CD4-positive, alpha-beta T cell treated with Interleukin-21 for 1 hour (primary cell): ENCODE measurements at regions not wholly inside any gene's neighbourhood (a gene's known extent, or its start where the extent isn't known, plus 50 kb on each side); places are given as distances from the start of the nearest gene placed in this dataset.
A peak's percentile ranks its signal among the peaks of the same experiment; 100 is the strongest.
"Not testable (repeated sequence)": the region's sequence is repeated elsewhere in the genome, so short reads cannot be mapped to it uniquely, and the experiment has no call there.

Experiments
- DNase-seq: peaks from one replicate; pipeline ENCODE4 v3.0.0-alpha.2; 2020

DNA sequence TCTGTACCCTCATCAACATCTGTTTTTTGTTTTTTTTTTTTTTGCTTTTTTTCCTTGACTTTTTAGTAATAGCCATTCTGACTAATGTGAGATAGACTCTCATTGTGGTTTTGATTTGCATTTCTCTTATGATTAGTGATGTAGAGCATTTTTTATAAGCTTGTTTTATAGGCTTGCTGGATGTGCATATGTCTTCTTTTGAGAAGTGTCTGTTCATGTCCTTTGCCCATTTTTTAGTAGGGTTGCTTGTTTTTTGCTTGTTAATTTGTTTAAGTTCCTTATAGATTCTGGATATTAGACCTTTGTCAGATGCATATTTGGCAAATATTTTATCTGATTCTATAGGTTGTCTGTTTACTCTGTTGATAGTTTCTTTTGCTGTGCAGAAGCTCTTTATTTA lies 53.5 kb upstream of the FAR1 start:
- DNase-seq, result not testable (repeated sequence)

DNA sequence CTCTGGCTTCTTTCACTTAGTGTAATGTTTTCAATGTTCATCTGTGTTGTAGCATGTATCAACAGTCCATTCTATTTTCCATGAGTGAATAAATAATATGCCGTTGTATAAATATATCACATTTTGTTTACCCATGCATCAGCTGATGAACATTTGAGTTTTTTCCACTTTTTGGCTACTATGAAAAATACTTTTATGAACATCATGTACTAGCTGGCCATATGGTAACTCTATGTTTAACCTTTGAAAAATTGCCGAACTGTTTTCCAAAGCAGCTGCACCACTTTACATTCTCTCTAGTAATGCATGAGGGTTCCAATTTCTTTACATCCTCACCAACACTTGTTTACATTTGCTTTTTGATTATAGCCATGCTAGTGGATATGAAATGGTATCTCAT lies 59.8 kb upstream of the FAR1 start:
- DNase-seq, result no peak

DNA sequence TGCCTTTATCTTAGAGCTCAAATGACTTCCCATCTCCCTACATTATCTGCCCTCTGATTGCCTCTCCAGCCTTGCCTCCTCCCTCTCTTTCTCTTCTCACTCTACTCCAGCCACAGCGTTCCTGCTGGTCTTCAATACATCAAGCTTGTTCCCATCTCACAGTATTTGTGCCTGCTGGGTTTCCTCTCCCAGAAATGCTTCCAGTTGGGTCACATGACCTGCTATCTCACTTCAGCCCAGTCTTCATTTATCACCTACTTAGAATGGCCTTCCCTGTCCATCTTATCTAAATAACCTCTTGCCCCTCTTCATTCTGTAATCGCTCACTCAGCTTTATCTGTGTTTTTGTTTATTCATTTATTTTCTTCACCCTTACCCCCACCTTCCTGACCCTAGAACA lies 61.8 kb upstream of the FAR1 start:
- DNase-seq, result no peak

- DNase-seq, result no peak
Measured at GRCh38 chr11:13603661-13604060, 64.8 kb upstream of the FAR1 start.

- no peak for DNase-seq
Measured at GRCh38 chr11:13602844-13603243, 65.6 kb upstream of the FAR1 start.

DNA sequence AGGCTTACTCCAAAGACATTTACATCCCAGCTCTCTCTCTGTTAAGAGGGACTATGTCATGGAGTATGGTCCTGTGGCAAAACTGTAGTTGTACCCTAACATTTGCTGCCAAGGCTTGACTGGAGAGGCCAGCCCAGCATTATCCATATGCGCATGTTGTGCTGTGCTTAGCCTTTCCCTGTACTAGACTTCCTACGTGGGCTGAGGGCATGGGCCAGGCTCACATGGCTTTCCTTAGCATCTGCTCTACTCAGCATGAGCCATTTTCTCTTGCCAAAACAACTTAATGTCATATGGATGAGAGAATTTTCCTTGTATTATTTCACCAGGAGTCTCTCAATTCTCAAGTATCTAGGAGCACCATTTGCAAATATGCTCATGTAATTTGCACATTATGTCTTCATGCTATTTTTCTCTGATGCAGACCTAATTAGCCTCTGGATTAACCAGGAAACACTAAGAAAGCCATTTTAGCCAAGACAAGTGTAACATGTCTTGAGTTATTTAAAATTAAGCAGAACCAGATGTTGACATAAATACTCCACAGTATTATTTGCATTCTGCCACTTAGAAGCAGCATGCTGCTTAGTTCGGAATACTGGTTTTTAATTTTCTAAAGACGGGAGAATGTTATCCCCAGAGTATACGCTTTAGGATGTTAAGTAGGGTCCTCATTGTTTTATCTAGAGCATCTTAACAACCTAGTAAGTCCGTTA lies 71.7 kb upstream of the FAR1 start:
- DNase-seq, result no peak

GRCh38 chr11:13595166-13595565 lies 73.3 kb upstream of the FAR1 start:
- no peak for DNase-seq

GRCh38 chr11:13594044-13594443 lies 74.4 kb upstream of the FAR1 start:
- DNase-seq, result no peak

GRCh38 chr11:13578514-13579140 lies 82.8 kb upstream of the PTH start:
- DNase-seq, result no peak

DNA sequence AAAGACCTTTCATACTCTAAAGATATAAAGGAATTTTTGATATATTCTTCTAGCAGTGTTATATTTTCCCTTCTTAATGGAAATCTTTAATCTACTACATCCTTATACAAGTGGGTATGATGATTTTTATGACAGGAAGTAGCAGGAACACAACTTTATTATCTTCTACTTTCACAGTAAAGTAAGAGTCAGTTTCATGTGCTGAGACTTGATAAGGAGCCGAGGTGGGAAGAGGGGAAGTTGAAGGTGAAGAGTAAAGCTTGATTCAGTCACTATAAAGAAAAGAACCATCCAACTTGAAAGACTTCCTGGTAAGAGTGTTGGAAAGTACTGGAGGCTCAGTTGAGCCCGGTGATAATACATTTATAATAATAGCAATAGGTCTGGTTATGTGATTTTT lies 82.1 kb upstream of the PTH start:
- DNase-seq, result no peak

DNA sequence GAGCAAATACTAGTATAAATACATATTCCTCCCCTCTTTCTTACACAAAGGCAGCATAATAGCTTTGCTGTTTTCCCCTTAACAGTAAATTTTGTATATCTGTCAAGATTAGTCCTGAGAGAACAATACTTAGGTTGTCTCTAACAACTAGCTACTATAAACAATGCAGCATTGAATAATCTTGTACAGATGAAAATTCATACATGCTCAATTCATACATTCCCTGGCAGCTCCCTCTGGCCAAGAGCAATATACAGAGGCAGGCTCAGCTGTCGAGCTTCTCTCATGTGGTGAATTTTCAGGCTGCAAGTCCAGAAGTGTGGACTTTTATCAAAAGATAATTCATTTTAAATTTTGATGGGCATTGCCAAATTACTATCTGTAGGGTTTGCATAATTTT lies 81.2 kb upstream of the PTH start:
- DNase-seq, result no peak

DNA sequence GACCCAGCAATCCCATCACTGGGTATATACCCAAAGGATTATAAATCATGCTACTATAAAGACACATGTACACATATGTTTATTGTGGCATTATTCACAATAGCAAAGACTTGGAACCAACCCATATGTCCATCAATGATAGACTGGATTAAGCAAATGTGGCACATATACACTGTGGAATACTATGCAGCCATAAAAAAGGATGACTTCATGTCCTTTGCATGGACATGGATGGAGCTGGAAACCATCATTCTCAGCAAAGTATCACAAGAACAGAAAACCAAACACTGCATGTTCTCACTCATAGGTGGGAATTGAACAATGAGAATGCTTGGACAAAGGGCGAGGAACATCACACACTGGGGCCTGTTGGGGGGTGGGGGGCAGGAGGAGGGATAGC lies 79.6 kb upstream of the PTH start:
- DNase-seq, result not testable (repeated sequence)

DNA sequence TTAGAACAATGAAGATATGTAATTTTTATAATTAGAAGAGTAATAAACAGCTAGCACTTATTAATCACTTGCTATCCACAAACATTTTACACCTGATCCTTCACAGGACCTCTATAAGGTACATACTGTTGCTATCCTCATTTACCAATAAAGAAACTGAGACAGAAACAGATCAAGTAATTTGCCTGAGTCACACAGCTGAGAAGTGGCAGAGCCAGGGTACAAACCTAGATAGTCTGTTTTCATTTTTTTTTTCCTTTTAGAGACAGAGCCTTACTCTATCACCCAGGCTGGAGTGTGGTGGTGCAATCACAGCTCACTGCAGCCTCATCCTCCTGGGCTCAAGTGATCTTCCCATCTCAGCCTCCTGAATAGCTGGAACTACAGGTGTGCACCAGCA lies 71.8 kb upstream of the PTH start:
- no peak for DNase-seq

DNA sequence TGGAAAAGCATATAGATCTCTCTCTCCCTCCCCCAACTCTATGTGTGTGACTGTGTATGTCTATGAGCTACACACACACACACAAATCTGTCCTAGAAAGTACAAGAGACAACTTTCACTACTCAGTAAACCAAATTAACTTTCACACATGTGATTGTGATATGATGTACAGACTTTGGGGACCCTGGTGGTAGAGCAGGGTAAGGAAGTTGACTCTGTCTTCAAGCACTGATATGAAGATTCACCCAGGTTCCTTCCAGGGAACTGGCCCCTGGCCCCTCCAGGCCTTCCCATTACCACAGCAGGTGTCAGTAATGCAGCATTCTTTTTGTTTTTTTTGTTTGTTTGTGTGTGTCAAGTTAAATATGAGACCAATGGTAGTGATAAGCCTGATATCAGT lies 66.1 kb upstream of the PTH start:
- no peak for DNase-seq

DNA sequence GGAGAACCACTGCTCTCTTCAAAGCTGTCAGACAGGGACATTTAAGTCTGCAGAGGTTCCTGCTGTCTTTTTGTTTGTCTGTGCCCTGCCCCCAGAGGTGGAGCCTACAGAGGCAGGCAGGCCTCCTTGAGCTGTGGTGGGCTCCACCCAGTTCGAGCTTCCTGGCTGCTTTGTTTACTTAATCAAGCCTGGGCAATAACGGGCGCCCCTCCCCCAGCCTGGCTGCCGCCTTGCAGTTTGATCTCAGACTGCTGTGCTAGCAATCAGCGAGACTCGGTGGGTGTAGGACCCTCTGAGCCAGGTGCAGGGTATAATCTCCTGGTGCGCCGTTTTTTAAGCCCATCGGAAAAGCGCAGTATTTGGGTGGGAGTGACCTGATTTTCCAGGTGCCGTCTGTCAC lies 64.5 kb upstream of the PTH start:
- not testable (repeated sequence) for DNase-seq

DNA sequence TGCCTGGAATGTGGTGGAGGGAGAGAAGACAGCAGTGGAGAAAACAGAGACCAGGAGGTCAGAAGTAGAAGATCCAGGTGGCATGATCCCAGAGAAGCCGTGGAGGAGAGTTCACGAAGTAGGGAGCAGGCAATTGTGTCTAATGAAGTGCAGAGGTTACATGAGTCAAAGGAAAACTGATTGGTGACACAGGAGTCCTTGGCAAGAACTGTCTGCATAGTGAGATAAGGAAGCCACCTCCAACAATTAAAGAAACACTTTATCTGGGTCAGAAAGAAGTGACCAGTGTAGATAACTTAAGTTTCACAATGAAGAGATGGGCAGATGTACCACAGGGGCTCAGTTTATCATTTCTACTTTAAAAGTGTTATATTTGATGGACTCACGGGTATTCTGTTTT lies 57.0 kb upstream of the PTH start:
- DNase-seq, result no peak

GRCh38 chr11:13551834-13552233 lies 56.0 kb upstream of the PTH start:
- DNase-seq, result no peak

DNA sequence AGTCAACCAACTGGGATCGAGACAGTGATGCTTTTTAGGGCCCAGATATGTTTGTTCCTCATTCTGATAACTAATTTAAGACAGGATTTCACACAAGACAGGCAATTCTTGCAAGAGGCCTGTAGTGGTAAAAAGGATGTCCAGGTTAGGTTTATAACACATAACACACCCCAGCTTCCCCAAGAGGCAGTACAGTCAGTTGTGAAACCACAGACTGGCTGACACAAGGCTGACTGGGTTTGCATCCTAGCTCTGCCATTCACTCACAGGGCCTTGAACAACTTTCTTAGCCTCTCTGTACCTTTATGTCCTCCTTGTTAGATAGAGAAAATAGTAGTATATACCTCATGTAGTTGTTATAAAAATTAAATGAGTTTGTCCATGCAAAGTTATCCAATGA lies 55.0 kb upstream of the PTH start:
- peak; percentile 34 for DNase-seq

GRCh38 chr11:13546092-13546491 lies 50.3 kb upstream of the PTH start:
- not testable (repeated sequence) for DNase-seq
